GM12878 (cell line): ENCODE measurements at regions not wholly inside any gene's neighbourhood (a gene's known extent, or its start where the extent isn't known, plus 50 kb on each side); places are given as distances from the start of the nearest gene placed in this dataset.

Experiments
- ATAC-seq: fragments of 200-7000 bp; cut with Tn5 transposase; 3 replicates; pipeline ENCODE4 v1.9.1; 2020; ENCODE audit warnings: mild to moderate bottlenecking, moderate library complexity
- BruUV-seq: library from RNA; stranded (reverse); fragments of 400-500 nt; replicated peaks from 2 replicates; lab custom pipeline; 2021; lab: Mats Ljungman, UMichigan
- CTCF ChIA-PET: fragments of 300-600 bp; sonication (Branson Sonifier 250); formaldehyde crosslinking; extraction: SDS; loops from one replicate; lab custom pipeline; 2021; ENCODE audit warnings: inconsistent platforms; lab: Yijun Ruan, JAX
- POLR2A ChIA-PET: fragments of 350-600 bp; formaldehyde crosslinking; extraction: SDS; loops from one replicate; lab custom pipeline; 2021; ENCODE audit warnings: inconsistent platforms; lab: Charles Lee
- RAD21 ChIA-PET: fragments of 300-600 bp; sonication (Branson Sonifier 250); formaldehyde crosslinking; loops from one replicate; lab custom pipeline; 2023; ENCODE audit warnings: antibody characterized with exemption; ENCODE audit not compliant: unreplicated experiment; lab: Charles Lee
- SMC1A ChIA-PET: fragments of 300-600 bp; sonication (Branson Sonifier 250); formaldehyde crosslinking; loops from one replicate; lab custom pipeline; 2023; ENCODE audit not compliant: unreplicated experiment, uncharacterized antibody; lab: Charles Lee
- DNase-seq: peaks from one replicate; pipeline ENCODE4 v3.0.0-alpha.2; 2011; ENCODE audit warnings: low read depth, low spot score
- FAIRE-seq: peaks from 3 replicates; lab custom pipeline; 2011; peaks lifted over from hg19 to GRCh38; lab: Jason Lieb, UNC
- H2AFZ ChIP-seq: 2 replicates; pipeline ENCODE4 v1.6.0; 2011; ENCODE audit warnings: low read depth, low read length, control low read depth; ENCODE audit not compliant: control insufficient read depth
- H3K27ac ChIP-seq: 2 replicates; pipeline ENCODE4 v1.5.1; 2011; ENCODE audit warnings: control low read depth; ENCODE audit not compliant: control insufficient read depth, insufficient read depth
- H3K27me3 ChIP-seq, 2 experiments: replicated peaks in 1 of 2; 2 replicates each; pipeline versions ENCODE4 v1.6.0 to v1.6.1; 2011; ENCODE audit warnings: low read length in 1 of 2; ENCODE audit not compliant: control insufficient read depth in 2 of 2, insufficient read depth in 2 of 2
- H3K36me3 ChIP-seq, 2 experiments: 2 replicates each; pipeline ENCODE4 v1.5.1; 2011; ENCODE audit warnings: low read length in 1 of 2; ENCODE audit not compliant: control insufficient read depth in 2 of 2, insufficient read depth in 2 of 2
- H3K4me1 ChIP-seq: 2 replicates; pipeline ENCODE4 v1.6.1; 2011; ENCODE audit warnings: mild to moderate bottlenecking, low read length, moderate library complexity, mixed read lengths; ENCODE audit not compliant: control insufficient read depth, insufficient read depth
- H3K4me2 ChIP-seq: 2 replicates; pipeline ENCODE4 v1.6.0; 2011; ENCODE audit warnings: control low read depth; ENCODE audit not compliant: control insufficient read depth, insufficient read depth
- H3K4me3 ChIP-seq: fragments of 200-600 bp; sonication (generic); 2 replicates; pipeline ENCODE4 v1.5.1; 2016
- H3K79me2 ChIP-seq: 2 replicates; pipeline ENCODE4 v1.6.0; 2011; ENCODE audit warnings: low read length; ENCODE audit not compliant: control insufficient read depth, insufficient read depth
- H3K9ac ChIP-seq: 2 replicates; pipeline ENCODE4 v1.8.0; 2011; ENCODE audit warnings: low read length, control low read depth, mixed read lengths; ENCODE audit not compliant: control insufficient read depth, insufficient read depth
- H3K9me3 ChIP-seq: replicated peaks from 3 replicates; pipeline ENCODE4 v1.5.1; 2011; ENCODE audit warnings: mild to moderate bottlenecking, low read length; ENCODE audit not compliant: control insufficient read depth, insufficient read depth
- H4K20me1 ChIP-seq: 2 replicates; pipeline ENCODE4 v1.6.0; 2011; ENCODE audit not compliant: control insufficient read depth, insufficient read depth
- BRCA1 ChIP-seq: IDR thresholded peaks from 2 replicates; pipeline ENCODE4 v1.6.1; 2011; ENCODE audit warnings: low read depth, low read length, improper control_type of control experiment
- CHD4 ChIP-seq: fragments of 200-600 bp; sonication (generic); IDR thresholded peaks from 2 replicates; pipeline ENCODE4 v1.6.1; 2016; ENCODE audit warnings: mild to moderate bottlenecking
- CREB1 ChIP-seq: IDR thresholded peaks from 2 replicates; pipeline ENCODE4 v1.6.1; 2012; ENCODE audit warnings: low read depth, mild to moderate bottlenecking, inconsistent platforms
- EED ChIP-seq: sonication (generic); IDR thresholded peaks from 2 replicates; pipeline ENCODE4 v1.6.1; 2016; ENCODE audit warnings: antibody characterized with exemption, low read depth
- FOXK2 ChIP-seq: fragments of 450-650 bp; IDR thresholded peaks from 2 replicates; pipeline ENCODE4 v1.6.1; 2017; ENCODE audit warnings: mild to moderate bottlenecking, moderate library complexity
- FOXM1 ChIP-seq: IDR thresholded peaks from 2 replicates; pipeline ENCODE4 v1.6.1; 2012; ENCODE audit warnings: low read depth, mild to moderate bottlenecking, inconsistent platforms, low read length, moderate library complexity
- GATAD2B ChIP-seq: fragments of 450-650 bp; conservative IDR thresholded peaks from 2 replicates; pipeline ENCODE4 v1.6.1; 2017; ENCODE audit warnings: low read depth, mild to moderate bottlenecking, moderate library complexity
- HDAC2 ChIP-seq: fragments of 200-600 bp; sonication (generic); IDR thresholded peaks from 2 replicates; pipeline ENCODE4 v1.6.1; 2017
- MTA2 ChIP-seq: fragments of 450-650 bp; IDR thresholded peaks from 2 replicates; pipeline ENCODE4 v1.6.1; 2016; ENCODE audit warnings: low read depth, mild to moderate bottlenecking, moderate library complexity
- POLR2AphosphoS5 ChIP-seq: IDR thresholded peaks from 2 replicates; pipeline ENCODE4 v1.6.1; 2011; ENCODE audit warnings: mild to moderate bottlenecking, low read length, inconsistent platforms
- RFX5 ChIP-seq: IDR thresholded peaks from 2 replicates; pipeline ENCODE4 v1.6.1; 2011; ENCODE audit warnings: low read depth, low read length, improper control_type of control experiment
- SMARCA5 ChIP-seq: fragments of 450-650 bp; IDR thresholded peaks from 2 replicates; pipeline ENCODE4 v1.6.1; 2017; ENCODE audit warnings: mild to moderate bottlenecking
- SMC3 ChIP-seq: IDR thresholded peaks from 2 replicates; pipeline ENCODE4 v1.6.1; 2011; ENCODE audit warnings: low read length, improper control_type of control experiment, borderline replicate concordance
- TCF7 ChIP-seq: IDR thresholded peaks from 2 replicates; pipeline ENCODE4 v1.6.1; 2014; ENCODE audit warnings: antibody characterized with exemption, borderline replicate concordance
- ZBED1 ChIP-seq: IDR thresholded peaks from 2 replicates; pipeline ENCODE4 v1.6.1; 2016; ENCODE audit warnings: borderline replicate concordance
- WGBS: methylation state at CpG from one replicate; pipeline ENCODE4 v1.1.6; 2016; ENCODE audit warnings: low lambda C conversion rate; ENCODE audit not compliant: insufficient replicate concordance, insufficient coverage; ENCODE audit errors: missing lambda C conversion rate; 5-methylcytosine and 5-hydroxymethylcytosine counted together
- in situ Hi-C: fragments of 300-500 bp; cut with MboI; formaldehyde crosslinking; loops from 9 replicates; pipeline ENCODE4 v1.14.3; 2018; ENCODE audit warnings: mixed read lengths
- intact Hi-C: fragments of 100-400 bp; cut with micrococcal nuclease; formaldehyde crosslinking; loops from one replicate; pipeline ENCODE4 v1.14.2; 2022; ENCODE audit not compliant: unreplicated experiment
- TF ChIP-seq, protein P1 (sequence below): IDR thresholded peaks from 2 replicates; pipeline ENCODE4 v1.6.1; 2012; ENCODE audit warnings: low read depth, low read length, improper control_type of control experiment
- TF ChIP-seq, protein P2 (sequence below): fragments of 150-350 bp; IDR thresholded peaks from 2 replicates; pipeline ENCODE4 v1.6.1; 2016; ENCODE audit warnings: low read depth, low read length

DNA sequence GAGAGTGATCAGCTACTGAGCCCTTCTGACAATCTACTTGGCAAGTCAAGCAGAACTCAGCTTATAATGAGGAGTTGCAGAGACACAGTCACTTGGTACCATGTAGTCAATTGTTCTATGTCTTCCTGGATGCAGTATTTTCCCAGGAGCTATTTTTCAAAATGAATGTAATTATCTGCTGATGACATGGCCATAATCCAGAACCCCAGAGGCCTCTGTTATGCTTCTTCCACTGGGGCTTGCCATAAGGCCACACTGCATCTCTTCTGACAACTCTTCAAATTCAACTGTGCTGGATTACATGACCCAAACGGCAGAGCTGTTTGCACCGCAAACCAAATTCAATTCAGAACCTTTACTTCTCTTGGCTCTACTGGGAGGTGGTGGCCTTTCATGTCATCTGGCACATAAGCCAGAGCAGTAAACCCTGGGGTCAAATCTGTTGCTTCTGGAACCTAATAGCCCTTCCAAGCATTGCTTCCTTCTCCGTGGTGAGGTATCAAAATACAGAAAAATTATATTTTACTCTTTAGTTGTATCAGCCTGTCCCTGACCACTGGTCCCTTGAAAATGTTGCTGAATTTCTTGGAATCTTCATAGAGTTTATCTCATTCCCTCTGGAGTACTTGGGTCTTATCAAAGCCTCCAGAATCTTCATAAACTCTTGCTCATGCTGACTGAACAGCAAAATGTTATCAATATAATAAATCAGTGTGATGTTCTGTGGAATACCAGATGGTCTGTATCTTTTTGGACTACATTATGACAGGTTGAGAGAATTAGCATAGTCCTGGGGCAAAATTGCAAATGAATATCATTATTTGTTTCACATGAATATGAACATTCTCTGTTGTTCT, 79.4 kb upstream of the DCN start:
- ATAC-seq (no peak), FAIRE-seq (no peak)
- intact Hi-C loops: no loop called here
- no peaks in the 10 kb centered on the region for H3K4me1 ChIP-seq
- no TSS peak for BruUV-seq
- H4K20me1 ChIP-seq: no peaks in the 10 kb centered on the region
- no peak overlapping the region for H3K4me3 ChIP-seq
- whole genome bisulfite sequencing: 18% methylated on average over 3 of the region's 3 CpGs
- no peak overlapping the region for H3K27ac ChIP-seq
- TF ChIP-seq ZBED1 (no peak), CHD4 (no peak), CREB1 (no peak), GATAD2B (no peak), HDAC2 (no peak), SMARCA5 (no peak), FOXM1 (no peak), EED (no peak), MTA2 (no peak), TCF7 (no peak), POLR2AphosphoS5 (no peak), SMC3 (no peak), FOXK2 (no peak), RFX5 (no peak), BRCA1 (no peak)
- TF ChIP-seq, protein P1, sequence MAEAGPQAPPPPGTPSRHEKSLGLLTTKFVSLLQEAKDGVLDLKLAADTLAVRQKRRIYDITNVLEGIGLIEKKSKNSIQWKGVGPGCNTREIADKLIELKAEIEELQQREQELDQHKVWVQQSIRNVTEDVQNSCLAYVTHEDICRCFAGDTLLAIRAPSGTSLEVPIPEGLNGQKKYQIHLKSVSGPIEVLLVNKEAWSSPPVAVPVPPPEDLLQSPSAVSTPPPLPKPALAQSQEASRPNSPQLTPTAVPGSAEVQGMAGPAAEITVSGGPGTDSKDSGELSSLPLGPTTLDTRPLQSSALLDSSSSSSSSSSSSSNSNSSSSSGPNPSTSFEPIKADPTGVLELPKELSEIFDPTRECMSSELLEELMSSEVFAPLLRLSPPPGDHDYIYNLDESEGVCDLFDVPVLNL: no peak
- TF ChIP-seq, protein P2, sequence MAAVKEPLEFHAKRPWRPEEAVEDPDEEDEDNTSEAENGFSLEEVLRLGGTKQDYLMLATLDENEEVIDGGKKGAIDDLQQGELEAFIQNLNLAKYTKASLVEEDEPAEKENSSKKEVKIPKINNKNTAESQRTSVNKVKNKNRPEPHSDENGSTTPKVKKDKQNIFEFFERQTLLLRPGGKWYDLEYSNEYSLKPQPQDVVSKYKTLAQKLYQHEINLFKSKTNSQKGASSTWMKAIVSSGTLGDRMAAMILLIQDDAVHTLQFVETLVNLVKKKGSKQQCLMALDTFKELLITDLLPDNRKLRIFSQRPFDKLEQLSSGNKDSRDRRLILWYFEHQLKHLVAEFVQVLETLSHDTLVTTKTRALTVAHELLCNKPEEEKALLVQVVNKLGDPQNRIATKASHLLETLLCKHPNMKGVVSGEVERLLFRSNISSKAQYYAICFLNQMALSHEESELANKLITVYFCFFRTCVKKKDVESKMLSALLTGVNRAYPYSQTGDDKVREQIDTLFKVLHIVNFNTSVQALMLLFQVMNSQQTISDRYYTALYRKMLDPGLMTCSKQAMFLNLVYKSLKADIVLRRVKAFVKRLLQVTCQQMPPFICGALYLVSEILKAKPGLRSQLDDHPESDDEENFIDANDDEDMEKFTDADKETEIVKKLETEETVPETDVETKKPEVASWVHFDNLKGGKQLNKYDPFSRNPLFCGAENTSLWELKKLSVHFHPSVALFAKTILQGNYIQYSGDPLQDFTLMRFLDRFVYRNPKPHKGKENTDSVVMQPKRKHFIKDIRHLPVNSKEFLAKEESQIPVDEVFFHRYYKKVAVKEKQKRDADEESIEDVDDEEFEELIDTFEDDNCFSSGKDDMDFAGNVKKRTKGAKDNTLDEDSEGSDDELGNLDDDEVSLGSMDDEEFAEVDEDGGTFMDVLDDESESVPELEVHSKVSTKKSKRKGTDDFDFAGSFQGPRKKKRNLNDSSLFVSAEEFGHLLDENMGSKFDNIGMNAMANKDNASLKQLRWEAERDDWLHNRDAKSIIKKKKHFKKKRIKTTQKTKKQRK: no peak
- TF ChIP-seq, all 136 proteins: peak for 0
- Histone ChIP-seq H3K9ac (no peak overlapping the region), H3K4me2 (no peak overlapping the region), H3K27me3 (no peaks in the 10 kb centered on the region), H3K36me3 (no peaks in the 10 kb centered on the region), H3K9me3 (no peaks in the 10 kb centered on the region), H3K79me2 (no peaks in the 10 kb centered on the region), H2AFZ (no peak overlapping the region)
- POLR2A ChIA-PET: no interaction called here
- in situ Hi-C loops: no loop called here
- RAD21 ChIA-PET: no interaction called here
- DNase-seq: no peak
- SMC1A ChIA-PET: interaction anchor here (1.1 kb wide), 1 partner anchor 10 kb away, joined by 3 read pairs; no protein-coding TSS in a partner anchor
- CTCF ChIA-PET: interaction anchor here (0.6 kb wide), 1 partner anchor 19 kb away, joined by 3 read pairs; no protein-coding TSS in a partner anchor
